ENCODE measurements at regions not wholly inside any gene's neighbourhood (a gene's known extent, or its start where the extent isn't known, plus 50 kb on each side); places are given as distances from the start of the nearest gene placed in this dataset.

DNA sequence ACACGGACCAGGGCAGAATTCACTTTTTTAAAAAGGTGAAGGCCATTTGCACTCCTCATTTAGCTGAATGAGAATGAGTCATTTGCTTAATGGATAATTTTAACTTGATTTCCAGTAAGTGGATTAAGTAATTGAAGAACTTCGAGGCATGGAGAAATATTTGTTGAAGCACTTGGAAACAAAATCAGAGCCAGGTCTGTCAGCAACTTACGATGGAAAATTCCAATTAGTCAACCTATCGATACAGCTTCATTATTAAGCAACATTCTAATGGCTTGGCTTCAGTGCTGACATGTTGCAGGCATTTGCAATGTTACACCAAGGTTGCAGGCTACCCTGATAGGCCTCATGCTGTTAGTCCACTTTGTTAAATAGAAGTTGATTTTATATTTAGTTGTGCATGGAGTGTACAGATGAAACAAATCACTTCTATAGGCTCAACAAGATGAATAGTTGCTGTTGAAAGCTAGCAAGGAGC lies 423.5 kb upstream of the SLC35B3 start:
- Histone ChIP-seq H2AFZ (ENCODE audit: low read length) (no peak overlapping the region), H3K27ac (ENCODE audit: low read length) (no peak overlapping the region), H3K4me3 (ENCODE audit: low read length) (no peak overlapping the region), H3F3A (ENCODE audit: low read length, unreplicated experiment) (no peaks in the 10 kb centered on the region), H3K4me2 (ENCODE audit: low read length) (no peak overlapping the region), H3K9me3 (ENCODE audit: low read length) (no peaks in the 10 kb centered on the region), H3K9ac (ENCODE audit: low read length) (no peak overlapping the region), H3K9me2 (replicated peaks; ENCODE audit: low read length) (no peaks in the 10 kb centered on the region), H3K36me3 (ENCODE audit: low read depth, low read length) (no peaks in the 10 kb centered on the region), H3K79me2 (ENCODE audit: low read length) (no peaks in the 10 kb centered on the region), H3K27me3 (ENCODE audit: low read length) (peaks cover 29% of the 10 kb centered on the region), H4K20me1 (ENCODE audit: low read length) (no peaks in the 10 kb centered on the region), H3K4me1 (ENCODE audit: insufficient read depth, low read length) (no peaks in the 10 kb centered on the region)
- DNase-seq: no peak
- BruUV-seq (replicated peaks): no TSS peak
- ChIA-PET POLR2A (ENCODE audit: unreplicated experiment) (no interaction called here), CTCF (no interaction called here)
- no peak for ATAC-seq
- intact Hi-C loops (cut with micrococcal nuclease): no loop called here
- no peak for TF ChIP-seq EZH2phosphoT487 (IDR thresholded peaks at IDR 0.05; ENCODE audit: borderline replicate concordance, low read length)
- TF ChIP-seq EZH2 (IDR thresholded peaks at IDR 0.05; ENCODE audit: low read length, unreplicated experiment): no peak
- TF ChIP-seq, protein P1, sequence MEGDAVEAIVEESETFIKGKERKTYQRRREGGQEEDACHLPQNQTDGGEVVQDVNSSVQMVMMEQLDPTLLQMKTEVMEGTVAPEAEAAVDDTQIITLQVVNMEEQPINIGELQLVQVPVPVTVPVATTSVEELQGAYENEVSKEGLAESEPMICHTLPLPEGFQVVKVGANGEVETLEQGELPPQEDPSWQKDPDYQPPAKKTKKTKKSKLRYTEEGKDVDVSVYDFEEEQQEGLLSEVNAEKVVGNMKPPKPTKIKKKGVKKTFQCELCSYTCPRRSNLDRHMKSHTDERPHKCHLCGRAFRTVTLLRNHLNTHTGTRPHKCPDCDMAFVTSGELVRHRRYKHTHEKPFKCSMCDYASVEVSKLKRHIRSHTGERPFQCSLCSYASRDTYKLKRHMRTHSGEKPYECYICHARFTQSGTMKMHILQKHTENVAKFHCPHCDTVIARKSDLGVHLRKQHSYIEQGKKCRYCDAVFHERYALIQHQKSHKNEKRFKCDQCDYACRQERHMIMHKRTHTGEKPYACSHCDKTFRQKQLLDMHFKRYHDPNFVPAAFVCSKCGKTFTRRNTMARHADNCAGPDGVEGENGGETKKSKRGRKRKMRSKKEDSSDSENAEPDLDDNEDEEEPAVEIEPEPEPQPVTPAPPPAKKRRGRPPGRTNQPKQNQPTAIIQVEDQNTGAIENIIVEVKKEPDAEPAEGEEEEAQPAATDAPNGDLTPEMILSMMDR (conservative IDR thresholded peaks at IDR 0.05; ENCODE audit: low read depth, low read length): no peak

DNA sequence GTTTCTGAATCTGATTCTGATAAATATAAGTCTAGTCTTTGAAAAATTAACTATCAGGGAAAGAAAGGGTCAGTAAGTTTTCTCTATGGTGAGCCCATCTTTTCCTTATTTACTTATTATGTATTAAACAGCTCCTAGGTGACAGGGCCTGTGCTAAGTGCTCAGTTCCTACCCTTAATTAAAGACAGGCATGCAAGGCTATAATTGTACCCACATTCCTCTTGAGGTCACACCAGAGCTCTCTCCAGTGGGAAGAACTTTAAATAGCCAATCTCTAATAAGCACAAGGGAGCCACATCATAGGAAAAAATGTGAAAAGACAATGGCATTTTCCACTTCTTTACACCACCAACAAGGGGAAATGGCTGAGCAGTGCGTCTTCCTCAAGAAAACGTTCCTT lies 421.8 kb upstream of the SLC35B3 start:
- TF ChIP-seq EZH2 (IDR thresholded peaks at IDR 0.05; ENCODE audit: low read length, unreplicated experiment) (no peak), EZH2phosphoT487 (IDR thresholded peaks at IDR 0.05; ENCODE audit: borderline replicate concordance, low read length) (no peak)
- TF ChIP-seq, protein P1 (conservative IDR thresholded peaks at IDR 0.05; ENCODE audit: low read depth, low read length): no peak
- Histone ChIP-seq H3K9ac (ENCODE audit: low read length) (no peak overlapping the region), H3K4me2 (ENCODE audit: low read length) (no peak overlapping the region), H4K20me1 (ENCODE audit: low read length) (no peaks in the 10 kb centered on the region), H3K79me2 (ENCODE audit: low read length) (no peaks in the 10 kb centered on the region), H3K9me3 (ENCODE audit: low read length) (no peaks in the 10 kb centered on the region), H3K4me3 (ENCODE audit: low read length) (no peak overlapping the region), H3F3A (ENCODE audit: low read length, unreplicated experiment) (no peaks in the 10 kb centered on the region), H3K9me2 (replicated peaks; ENCODE audit: low read length) (no peaks in the 10 kb centered on the region), H3K4me1 (ENCODE audit: insufficient read depth, low read length) (no peaks in the 10 kb centered on the region), H3K36me3 (ENCODE audit: low read depth, low read length) (no peaks in the 10 kb centered on the region), H3K27ac (ENCODE audit: low read length) (no peak overlapping the region), H2AFZ (ENCODE audit: low read length) (no peak overlapping the region), H3K27me3 (ENCODE audit: low read length) (peaks cover 35% of the 10 kb centered on the region)
- CTCF ChIA-PET: no interaction called here
- no peak for ATAC-seq
- BruUV-seq (replicated peaks): no TSS peak
- intact Hi-C loops (cut with micrococcal nuclease): no loop called here
- POLR2A ChIA-PET (ENCODE audit: unreplicated experiment): no interaction called here
- no peak for DNase-seq

DNA sequence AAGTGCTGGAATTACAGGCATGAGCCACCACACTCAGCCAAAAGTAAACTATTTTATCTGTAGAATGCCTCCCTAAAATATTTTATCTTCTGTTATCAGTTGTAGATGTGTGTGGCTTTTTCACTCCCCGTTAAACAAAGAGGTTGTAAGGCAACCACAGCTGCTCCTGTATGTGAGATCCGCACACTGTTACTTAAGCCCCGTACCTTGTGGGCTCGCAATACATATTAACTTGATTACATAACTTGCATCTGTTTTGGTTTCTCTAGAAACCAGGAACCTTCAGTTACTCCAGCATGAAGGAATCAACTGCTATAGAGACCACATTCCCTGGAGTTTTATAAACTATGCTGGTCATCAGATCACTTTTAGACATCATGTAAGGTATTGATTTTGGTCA lies 420.1 kb upstream of the SLC35B3 start:
- Histone ChIP-seq H3K27ac (ENCODE audit: low read length) (no peak overlapping the region), H3F3A (ENCODE audit: low read length, unreplicated experiment) (no peaks in the 10 kb centered on the region), H3K4me1 (ENCODE audit: insufficient read depth, low read length) (no peaks in the 10 kb centered on the region), H3K27me3 (ENCODE audit: low read length) (peaks cover 38% of the 10 kb centered on the region), H3K9me3 (ENCODE audit: low read length) (no peaks in the 10 kb centered on the region), H3K36me3 (ENCODE audit: low read depth, low read length) (no peaks in the 10 kb centered on the region), H3K4me2 (ENCODE audit: low read length) (no peak overlapping the region), H4K20me1 (ENCODE audit: low read length) (no peaks in the 10 kb centered on the region), H2AFZ (ENCODE audit: low read length) (no peak overlapping the region), H3K4me3 (ENCODE audit: low read length) (no peak overlapping the region), H3K9me2 (replicated peaks; ENCODE audit: low read length) (no peaks in the 10 kb centered on the region), H3K79me2 (ENCODE audit: low read length) (no peaks in the 10 kb centered on the region), H3K9ac (ENCODE audit: low read length) (no peak overlapping the region)
- no TSS peak for BruUV-seq (replicated peaks)
- intact Hi-C loops (cut with micrococcal nuclease): no loop called here
- ChIA-PET CTCF (no interaction called here), POLR2A (ENCODE audit: unreplicated experiment) (no interaction called here)
- no peak for ATAC-seq
- DNase-seq: no peak
- TF ChIP-seq EZH2phosphoT487 (IDR thresholded peaks at IDR 0.05; ENCODE audit: borderline replicate concordance, low read length) (no peak), EZH2 (IDR thresholded peaks at IDR 0.05; ENCODE audit: low read length, unreplicated experiment) (no peak)
- TF ChIP-seq, protein P1 (conservative IDR thresholded peaks at IDR 0.05; ENCODE audit: low read depth, low read length): no peak

Data from PC-3 (cell line).